ENCODE measurements at regions not wholly inside any gene's neighbourhood (a gene's known extent, or its start where the extent isn't known, plus 50 kb on each side); places are given as distances from the start of the nearest gene placed in this dataset.

DNA sequence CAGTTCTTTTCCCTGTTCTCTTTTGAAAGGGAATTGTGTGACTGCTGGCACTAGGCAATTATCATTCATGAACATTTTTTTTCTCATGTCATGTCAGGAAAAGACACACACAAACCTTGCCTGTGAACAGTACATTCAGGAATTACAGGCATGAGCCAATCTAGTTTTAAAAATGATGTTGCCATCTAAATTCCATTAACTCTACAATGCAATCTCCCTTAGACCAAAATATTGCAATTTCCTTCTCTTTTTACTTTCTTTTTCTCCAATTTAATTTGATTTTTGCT, 127.5 kb upstream of the STMND1 start:
- Histone ChIP-seq H3K4me2 (ENCODE audit: low read length) (no peak overlapping the region), H3K4me1 (ENCODE audit: insufficient read depth, low read length, poor library complexity, severe bottlenecking) (no peaks in the 10 kb centered on the region), H3K36me3 (ENCODE audit: insufficient read depth, low read length) (no peaks in the 10 kb centered on the region), H3K9me2 (ENCODE audit: insufficient read depth, low read length) (no peaks in the 10 kb centered on the region), H3K9me3 (ENCODE audit: low read length) (no peaks in the 10 kb centered on the region), H3K27ac (ENCODE audit: low read depth, low read length, poor library complexity, severe bottlenecking) (no peak overlapping the region), H3K4me3 (ENCODE audit: low read depth, low read length, poor library complexity, severe bottlenecking) (no peak overlapping the region), H3K79me2 (ENCODE audit: insufficient read depth, low read depth, low read length) (no peaks in the 10 kb centered on the region), H4K20me1 (ENCODE audit: insufficient read depth, low read length) (no peaks in the 10 kb centered on the region), H2AFZ (ENCODE audit: low read length) (no peak overlapping the region)
- intact Hi-C loops (cut with micrococcal nuclease; ENCODE audit: unreplicated experiment) = no loop called here
- DNase-seq (ENCODE audit: low spot score) = no peak
- BruUV-seq (replicated peaks) = no TSS peak
- POLR2A ChIA-PET = no interaction called here
- TF ChIP-seq, protein P1, sequence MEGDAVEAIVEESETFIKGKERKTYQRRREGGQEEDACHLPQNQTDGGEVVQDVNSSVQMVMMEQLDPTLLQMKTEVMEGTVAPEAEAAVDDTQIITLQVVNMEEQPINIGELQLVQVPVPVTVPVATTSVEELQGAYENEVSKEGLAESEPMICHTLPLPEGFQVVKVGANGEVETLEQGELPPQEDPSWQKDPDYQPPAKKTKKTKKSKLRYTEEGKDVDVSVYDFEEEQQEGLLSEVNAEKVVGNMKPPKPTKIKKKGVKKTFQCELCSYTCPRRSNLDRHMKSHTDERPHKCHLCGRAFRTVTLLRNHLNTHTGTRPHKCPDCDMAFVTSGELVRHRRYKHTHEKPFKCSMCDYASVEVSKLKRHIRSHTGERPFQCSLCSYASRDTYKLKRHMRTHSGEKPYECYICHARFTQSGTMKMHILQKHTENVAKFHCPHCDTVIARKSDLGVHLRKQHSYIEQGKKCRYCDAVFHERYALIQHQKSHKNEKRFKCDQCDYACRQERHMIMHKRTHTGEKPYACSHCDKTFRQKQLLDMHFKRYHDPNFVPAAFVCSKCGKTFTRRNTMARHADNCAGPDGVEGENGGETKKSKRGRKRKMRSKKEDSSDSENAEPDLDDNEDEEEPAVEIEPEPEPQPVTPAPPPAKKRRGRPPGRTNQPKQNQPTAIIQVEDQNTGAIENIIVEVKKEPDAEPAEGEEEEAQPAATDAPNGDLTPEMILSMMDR (conservative IDR thresholded peaks at IDR 0.05; ENCODE audit: low read length) = no peak
- no peak for TF ChIP-seq EZH2phosphoT487 (IDR thresholded peaks at IDR 0.05; ENCODE audit: borderline replicate concordance, low read depth, low read length)
- CTCF ChIA-PET (ENCODE audit: unreplicated experiment) = no interaction called here

DNA sequence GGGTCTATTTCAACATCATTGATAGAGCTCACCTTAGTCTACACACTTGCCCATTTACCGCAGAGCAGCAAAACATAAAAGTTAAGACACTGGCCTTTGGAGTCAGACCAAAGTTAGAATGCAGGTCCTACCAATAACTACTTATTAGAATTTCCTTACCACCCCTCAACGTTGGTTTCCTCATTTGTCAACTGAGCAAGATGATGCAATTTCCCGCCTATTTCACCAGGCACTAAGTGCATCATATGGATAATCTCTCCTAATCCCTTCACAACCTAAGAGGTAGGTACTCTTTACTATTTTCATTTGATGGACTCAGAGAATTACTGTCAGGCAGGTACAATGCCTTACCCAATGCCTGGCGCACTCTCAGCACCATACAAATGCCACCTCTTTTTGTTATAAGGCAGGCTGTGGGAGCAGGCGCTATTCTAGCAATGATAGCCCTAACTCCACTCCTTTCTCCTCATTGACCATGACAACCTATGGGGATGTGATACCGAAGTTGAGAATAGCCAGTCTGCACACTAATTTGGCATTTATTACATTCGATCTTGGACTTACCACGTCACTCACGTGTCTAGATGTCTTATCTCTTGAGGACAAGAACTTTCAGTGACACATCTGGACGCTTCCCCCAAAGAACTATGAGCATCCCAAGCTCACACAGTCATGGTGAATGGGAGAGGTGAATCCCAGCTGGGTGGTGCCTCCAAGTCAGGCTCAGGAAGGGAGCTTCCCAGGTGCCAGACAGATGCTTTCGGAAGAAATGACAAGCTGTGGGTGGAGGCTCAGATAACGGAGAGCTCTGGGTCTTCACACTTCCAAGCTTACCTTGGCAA, 128.1 kb upstream of the STMND1 start:
- TF ChIP-seq, protein P1 (conservative IDR thresholded peaks at IDR 0.05; ENCODE audit: low read length) = no peak
- TF ChIP-seq EZH2phosphoT487 (IDR thresholded peaks at IDR 0.05; ENCODE audit: borderline replicate concordance, low read depth, low read length) = no peak
- POLR2A ChIA-PET = no interaction called here
- Histone ChIP-seq H3K9me2 (ENCODE audit: insufficient read depth, low read length) (no peaks in the 10 kb centered on the region), H3K79me2 (ENCODE audit: insufficient read depth, low read depth, low read length) (no peaks in the 10 kb centered on the region), H3K4me1 (ENCODE audit: insufficient read depth, low read length, poor library complexity, severe bottlenecking) (no peaks in the 10 kb centered on the region), H3K4me2 (ENCODE audit: low read length) (no peak overlapping the region), H3K4me3 (ENCODE audit: low read depth, low read length, poor library complexity, severe bottlenecking) (no peak overlapping the region), H3K36me3 (ENCODE audit: insufficient read depth, low read length) (no peaks in the 10 kb centered on the region), H4K20me1 (ENCODE audit: insufficient read depth, low read length) (no peaks in the 10 kb centered on the region), H3K27ac (ENCODE audit: low read depth, low read length, poor library complexity, severe bottlenecking) (no peak overlapping the region), H3K9me3 (ENCODE audit: low read length) (no peaks in the 10 kb centered on the region), H2AFZ (ENCODE audit: low read length) (no peak overlapping the region)
- intact Hi-C loops (cut with micrococcal nuclease; ENCODE audit: unreplicated experiment) = no loop called here
- CTCF ChIA-PET (ENCODE audit: unreplicated experiment) = no interaction called here
- BruUV-seq (replicated peaks) = no TSS peak
- no peak for DNase-seq (ENCODE audit: low spot score)

DNA sequence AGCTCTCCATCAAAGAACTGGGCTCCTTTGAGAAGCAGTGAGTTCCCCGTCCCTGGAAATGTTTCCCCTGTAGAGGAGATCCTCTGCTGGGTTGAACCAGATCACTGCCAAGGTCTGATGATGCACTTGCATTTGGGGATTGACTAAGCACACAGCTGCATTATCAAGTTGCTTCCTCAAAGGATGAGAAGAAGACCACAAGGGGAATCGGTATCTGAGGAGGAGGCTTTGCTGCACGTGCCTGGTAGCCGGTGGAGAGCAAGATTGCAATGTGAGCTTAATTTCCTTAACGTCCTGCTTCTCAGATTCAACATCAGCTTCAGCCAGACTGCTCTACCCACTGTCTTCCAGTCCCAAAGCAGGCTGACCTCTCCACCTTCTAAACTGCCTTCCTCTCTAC, 128.8 kb upstream of the STMND1 start:
- H3K79me2 ChIP-seq (ENCODE audit: insufficient read depth, low read depth, low read length) = no peaks in the 10 kb centered on the region
- no peak overlapping the region for H2AFZ ChIP-seq (ENCODE audit: low read length)
- H3K4me3 ChIP-seq (ENCODE audit: low read depth, low read length, poor library complexity, severe bottlenecking) = no peak overlapping the region
- ChIA-PET CTCF (ENCODE audit: unreplicated experiment) (interaction anchor here (1.0 kb wide), 1 partner anchor 12 kb away, joined by 5 read pairs; no protein-coding TSS in a partner anchor), POLR2A (no interaction called here)
- TF ChIP-seq, protein P1 (conservative IDR thresholded peaks at IDR 0.05; ENCODE audit: low read length) = no peak
- TF ChIP-seq EZH2phosphoT487 (IDR thresholded peaks at IDR 0.05; ENCODE audit: borderline replicate concordance, low read depth, low read length) = no peak
- no peak overlapping the region for H3K27ac ChIP-seq (ENCODE audit: low read depth, low read length, poor library complexity, severe bottlenecking)
- H3K9me2 ChIP-seq (ENCODE audit: insufficient read depth, low read length) = no peaks in the 10 kb centered on the region
- DNase-seq (ENCODE audit: low spot score) = no peak
- intact Hi-C loops (cut with micrococcal nuclease; ENCODE audit: unreplicated experiment) = no loop called here
- H3K9me3 ChIP-seq (ENCODE audit: low read length) = no peaks in the 10 kb centered on the region
- BruUV-seq (replicated peaks) = no TSS peak
- H3K4me1 ChIP-seq (ENCODE audit: insufficient read depth, low read length, poor library complexity, severe bottlenecking) = no peaks in the 10 kb centered on the region
- H3K4me2 ChIP-seq (ENCODE audit: low read length) = no peak overlapping the region
- H4K20me1 ChIP-seq (ENCODE audit: insufficient read depth, low read length) = no peaks in the 10 kb centered on the region
- H3K36me3 ChIP-seq (ENCODE audit: insufficient read depth, low read length) = no peaks in the 10 kb centered on the region
